Endothelial cell of umbilical vein (primary cell): ENCODE measurements at regions not wholly inside any gene's neighbourhood (a gene's known extent, or its start where the extent isn't known, plus 50 kb on each side); places are given as distances from the start of the nearest gene placed in this dataset.

ENCODE experiments used
- BruUV-seq: library from RNA; stranded (reverse); fragments of 400-500 nt; replicated peaks from 2 replicates; lab custom pipeline; 2021; lab: Mats Ljungman, UMichigan
- CTCF ChIA-PET: fragments of 300-600, 350-600 bp; sonication (Branson Sonifier 250); formaldehyde crosslinking; loops from one replicate; lab custom pipeline; 2021; ENCODE audit warnings: antibody characterized with exemption, inconsistent platforms; lab: Charles Lee
- POLR2A ChIA-PET: fragments of 300-600, 350-600 bp; sonication (Branson Sonifier 250); formaldehyde crosslinking; loops from one replicate; lab custom pipeline; 2021; ENCODE audit warnings: antibody characterized with exemption, inconsistent platforms; lab: Charles Lee
- DNase-seq: peaks from one replicate; pipeline ENCODE4 v3.0.0-alpha.2; 2011; ENCODE audit warnings: low read depth, low spot score
- FAIRE-seq: peaks from 2 replicates; lab custom pipeline; 2011; peaks lifted over from hg19 to GRCh38; lab: Jason Lieb, UNC
- H2AFZ ChIP-seq: 2 replicates; pipeline ENCODE4 v1.6.0; 2012; ENCODE audit warnings: low read depth, low read length, control low read depth, inconsistent platforms
- H3K27ac ChIP-seq: 2 replicates; pipeline ENCODE4 v1.5.1; 2011; ENCODE audit warnings: low read depth, mild to moderate bottlenecking, control low read depth, low read length, moderate library complexity; ENCODE audit not compliant: insufficient read depth
- H3K27me3 ChIP-seq, 2 experiments: 2 replicates each; pipeline versions ENCODE4 v1.6.0 to v1.6.1; 2011; ENCODE audit warnings: low read length in 2 of 2, mixed read lengths in 1 of 2; ENCODE audit not compliant: control insufficient read depth in 2 of 2, insufficient read depth in 2 of 2
- H3K36me3 ChIP-seq, 2 experiments: 2 replicates in 1 of 2; 3 replicates in 1 of 2; pipeline ENCODE4 v1.5.1; 2011; ENCODE audit warnings: low read length in 2 of 2, mild to moderate bottlenecking in 1 of 2, moderate library complexity in 1 of 2; ENCODE audit not compliant: control insufficient read depth in 2 of 2, insufficient read depth in 2 of 2; ENCODE audit errors: extremely low read depth in 1 of 2
- H3K4me1 ChIP-seq: 3 replicates; pipeline ENCODE4 v1.5.1; 2011; ENCODE audit warnings: mild to moderate bottlenecking, low read length; ENCODE audit not compliant: control insufficient read depth, insufficient read depth; ENCODE audit errors: extremely low read depth
- H3K4me2 ChIP-seq: 2 replicates; pipeline ENCODE4 v1.6.1; 2011; ENCODE audit warnings: low read length, control low read depth, mixed read lengths; ENCODE audit not compliant: insufficient read depth
- H3K4me3 ChIP-seq, 3 experiments: fragments of 200-600 bp in 1 of 3; sonication (generic), shearing (Covaris generic) in 1 of 3; replicated peaks in 1 of 3; 2 replicates each; pipeline ENCODE4 v1.5.1; 2011 to 2016; ENCODE audit warnings: control low read depth in 3 of 3, low read length in 3 of 3, mild to moderate bottlenecking in 2 of 3, inconsistent platforms in 1 of 3, low read depth in 1 of 3, moderate library complexity in 1 of 3; ENCODE audit not compliant: insufficient read depth in 1 of 3
- H3K79me2 ChIP-seq: 2 replicates; pipeline ENCODE4 v1.6.0; 2012; ENCODE audit warnings: low read length, inconsistent platforms; ENCODE audit not compliant: control insufficient read depth, insufficient read depth
- H3K9ac ChIP-seq: replicated peaks from 2 replicates; pipeline ENCODE3; 2011; ENCODE audit warnings: low read length, control low read depth; ENCODE audit not compliant: insufficient read depth; ENCODE audit errors: extremely low read depth
- H3K9me1 ChIP-seq: replicated peaks from 3 replicates; pipeline ENCODE4 v1.6.0; 2011; ENCODE audit warnings: mild to moderate bottlenecking, low read length; ENCODE audit not compliant: control insufficient read depth, insufficient read depth; ENCODE audit errors: extremely low read depth
- H3K9me3 ChIP-seq: replicated peaks from 2 replicates; pipeline ENCODE4 v1.5.1; 2012; ENCODE audit warnings: low read length, inconsistent platforms; ENCODE audit not compliant: control insufficient read depth, insufficient read depth
- H4K20me1 ChIP-seq: replicated peaks from 2 replicates; pipeline ENCODE3; 2011; ENCODE audit warnings: mild to moderate bottlenecking, low read length; ENCODE audit not compliant: control insufficient read depth, insufficient read depth; ENCODE audit errors: extremely low read depth
- EZH2 ChIP-seq: IDR thresholded peaks from 2 replicates; pipeline ENCODE4 v1.6.1; 2012; ENCODE audit warnings: borderline replicate concordance, low read depth, mild to moderate bottlenecking, moderate library complexity, low read length, inconsistent platforms; ENCODE audit not compliant: severe bottlenecking
- FOS ChIP-seq: IDR thresholded peaks from 2 replicates; pipeline ENCODE4 v1.6.1; 2011; ENCODE audit warnings: mild to moderate bottlenecking, low read length, moderate library complexity, borderline replicate concordance; ENCODE audit not compliant: insufficient read depth
- GATA2 ChIP-seq: IDR thresholded peaks from 2 replicates; pipeline ENCODE4 v1.7.0; 2011; ENCODE audit warnings: low read depth, mild to moderate bottlenecking, moderate library complexity, mixed read lengths, low read length; ENCODE audit not compliant: insufficient read length, insufficient read depth
- JUN ChIP-seq: IDR thresholded peaks from 2 replicates; pipeline ENCODE4 v1.6.1; 2011; ENCODE audit warnings: borderline replicate concordance, low read depth; ENCODE audit not compliant: insufficient read length, insufficient read depth
- MYC ChIP-seq: IDR thresholded peaks from one replicate; pipeline ENCODE4 v1.6.1; 2011; ENCODE audit warnings: mild to moderate bottlenecking, low read depth, low read length
- POLR2A ChIP-seq: IDR thresholded peaks from 2 replicates; pipeline ENCODE4 v1.6.1; 2012; ENCODE audit warnings: low read depth, mild to moderate bottlenecking, control low read depth, low read length
- POLR2AphosphoS5 ChIP-seq: IDR thresholded peaks from 2 replicates; pipeline ENCODE4 v1.6.1; 2012; ENCODE audit warnings: low read depth, mild to moderate bottlenecking, control low read depth, low read length, moderate library complexity; ENCODE audit not compliant: insufficient read depth
- dilution Hi-C: fragments of 300-500 bp; cut with MboI; formaldehyde crosslinking; loops from one replicate; pipeline ENCODE4 v1.15.0; 2019; ENCODE audit warnings: low sequenced_read_pairs; ENCODE audit not compliant: extremely low pct_ligation_motif_present
- intact Hi-C: fragments of 100-400 bp; cut with micrococcal nuclease; formaldehyde crosslinking; loops from one replicate; pipeline ENCODE4 v1.10.0; 2022
- TF ChIP-seq, protein P1 (sequence below), 2 donors: IDR thresholded peaks; 1 replicate in 1 of 2; 2 replicates in 1 of 2; pipeline ENCODE4 v1.5.1; 2011; ENCODE audit warnings: low read length in 2 of 2, mild to moderate bottlenecking in 2 of 2, moderate library complexity in 2 of 2, control low read depth in 1 of 2, inconsistent platforms in 1 of 2, low read depth in 1 of 2; ENCODE audit not compliant: insufficient read depth in 1 of 2; ENCODE audit errors: extremely low read depth in 1 of 2
- TF ChIP-seq, protein P2 (sequence below): IDR thresholded peaks from 2 replicates; pipeline ENCODE4 v1.6.1; 2011; ENCODE audit not compliant: insufficient read depth, insufficient read length

DNA sequence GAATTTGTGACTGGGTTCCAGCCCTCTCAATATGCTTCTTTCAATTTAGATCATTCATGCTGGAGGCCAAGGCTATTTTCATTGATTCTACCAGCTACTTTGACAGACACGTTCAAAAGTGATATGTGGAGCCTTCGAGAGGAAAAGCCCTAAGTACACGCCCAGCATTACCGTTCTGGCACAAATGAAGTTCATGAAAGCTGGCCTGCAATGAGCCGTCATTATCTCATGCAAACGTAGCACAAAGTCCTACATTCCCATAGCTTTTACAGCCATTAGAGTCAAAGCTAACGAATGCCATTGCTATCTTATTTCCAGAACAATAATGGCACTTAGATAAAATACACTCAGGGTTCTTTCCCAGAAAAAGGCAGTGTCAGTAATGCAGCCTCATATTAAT, 1237.6 kb downstream of the EFNB2 start:
- dilution Hi-C loops: no loop called here
- CTCF ChIA-PET: no interaction called here

More for the DNA sequence above, 1237.6 kb downstream of the EFNB2 start:
- POLR2A ChIA-PET: no interaction called here
- no peak overlapping the region for H3K4me3 ChIP-seq
- DNase-seq (no peak), FAIRE-seq (no peak)
- H3K27me3 ChIP-seq: no peaks in the 10 kb centered on the region
- H4K20me1 ChIP-seq: no peaks in the 10 kb centered on the region
- H2AFZ ChIP-seq: no peak overlapping the region
- intact Hi-C loops: no loop called here
- H3K9me1 ChIP-seq: no peaks in the 10 kb centered on the region
- H3K9ac ChIP-seq: no peak overlapping the region
- no peaks in the 10 kb centered on the region for H3K9me3 ChIP-seq
- H3K79me2 ChIP-seq: no peaks in the 10 kb centered on the region
- no peak for TF ChIP-seq POLR2A
- no peak for TF ChIP-seq POLR2AphosphoS5
- no peak for TF ChIP-seq MYC
- TF ChIP-seq GATA2: no peak
- TF ChIP-seq, protein P1, sequence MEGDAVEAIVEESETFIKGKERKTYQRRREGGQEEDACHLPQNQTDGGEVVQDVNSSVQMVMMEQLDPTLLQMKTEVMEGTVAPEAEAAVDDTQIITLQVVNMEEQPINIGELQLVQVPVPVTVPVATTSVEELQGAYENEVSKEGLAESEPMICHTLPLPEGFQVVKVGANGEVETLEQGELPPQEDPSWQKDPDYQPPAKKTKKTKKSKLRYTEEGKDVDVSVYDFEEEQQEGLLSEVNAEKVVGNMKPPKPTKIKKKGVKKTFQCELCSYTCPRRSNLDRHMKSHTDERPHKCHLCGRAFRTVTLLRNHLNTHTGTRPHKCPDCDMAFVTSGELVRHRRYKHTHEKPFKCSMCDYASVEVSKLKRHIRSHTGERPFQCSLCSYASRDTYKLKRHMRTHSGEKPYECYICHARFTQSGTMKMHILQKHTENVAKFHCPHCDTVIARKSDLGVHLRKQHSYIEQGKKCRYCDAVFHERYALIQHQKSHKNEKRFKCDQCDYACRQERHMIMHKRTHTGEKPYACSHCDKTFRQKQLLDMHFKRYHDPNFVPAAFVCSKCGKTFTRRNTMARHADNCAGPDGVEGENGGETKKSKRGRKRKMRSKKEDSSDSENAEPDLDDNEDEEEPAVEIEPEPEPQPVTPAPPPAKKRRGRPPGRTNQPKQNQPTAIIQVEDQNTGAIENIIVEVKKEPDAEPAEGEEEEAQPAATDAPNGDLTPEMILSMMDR (IDR thresholded peaks at IDR 0.05; ENCODE audit: extremely low read depth in 1 of 2, insufficient read depth in 1 of 2, low read depth in 1 of 2, low read length in 2 of 2): no peak
- TF ChIP-seq, protein P2, sequence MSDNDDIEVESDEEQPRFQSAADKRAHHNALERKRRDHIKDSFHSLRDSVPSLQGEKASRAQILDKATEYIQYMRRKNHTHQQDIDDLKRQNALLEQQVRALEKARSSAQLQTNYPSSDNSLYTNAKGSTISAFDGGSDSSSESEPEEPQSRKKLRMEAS: no peak
- TF ChIP-seq JUN: no peak
- no peak for TF ChIP-seq FOS
- no peak for TF ChIP-seq EZH2
- no peak overlapping the region for H3K4me2 ChIP-seq
- no peaks in the 10 kb centered on the region for H3K4me1 ChIP-seq
- no TSS peak for BruUV-seq
- H3K27ac ChIP-seq: no peak overlapping the region
- H3K36me3 ChIP-seq: no peaks in the 10 kb centered on the region
